Ascending aorta (tissue), 2 donors: ENCODE measurements at regions not wholly inside any gene's neighbourhood (a gene's known extent, or its start where the extent isn't known, plus 50 kb on each side); places are given as distances from the start of the nearest gene placed in this dataset.

ENCODE experiments used
- DNase-seq, 2 donors: peaks; one replicate each; pipeline ENCODE4 v3.0.0-alpha.2; 2019; ENCODE audit warnings: low spot score in 2 of 2
- H3K27ac ChIP-seq, 2 donors: fragments of 200-600 bp; sonication (generic); one replicate each; pipeline ENCODE4 v1.5.1; 2016 to 2017; ENCODE audit warnings: mild to moderate bottlenecking in 1 of 2
- H3K27me3 ChIP-seq: fragments of 200-600 bp; sonication (generic); one replicate; pipeline ENCODE4 v1.5.1; 2017
- H3K36me3 ChIP-seq, 2 donors: fragments of 200-600 bp; sonication (generic); one replicate each; pipeline ENCODE4 v1.5.1; 2016
- H3K4me1 ChIP-seq, 2 donors: fragments of 200-600 bp; sonication (generic); one replicate each; pipeline ENCODE4 v1.5.1; 2016 to 2017; ENCODE audit warnings: mild to moderate bottlenecking in 1 of 2
- H3K4me3 ChIP-seq, 2 donors: fragments of 200-600 bp; sonication (generic); one replicate each; pipeline ENCODE4 v1.5.1; 2016 to 2017; ENCODE audit warnings: mild to moderate bottlenecking in 1 of 2
- H3K9me3 ChIP-seq, 2 donors: fragments of 200-600 bp; sonication (generic); one replicate each; pipeline ENCODE4 v1.5.1; 2016
- CTCF ChIP-seq, 3 experiments: fragments of 200-600 bp in 2 of 3; fragments of 450-650 bp in 1 of 3; sonication (generic) in 2 of 3; IDR thresholded peaks; one replicate each; pipeline ENCODE4 v1.5.1; 2016 to 2019; ENCODE audit warnings: antibody characterized with exemption in 3 of 3, mild to moderate bottlenecking in 1 of 3, moderate library complexity in 1 of 3
- intact Hi-C: fragments of 100-400 bp; cut with DNase I; formaldehyde crosslinking; loops from one replicate; pipeline ENCODE4 v1.15.1; 2023

GRCh38 chr5:121271546-121271945 lies 580.1 kb upstream of the FTMT start:
- Histone ChIP-seq H3K4me3 (no peak overlapping the region), H3K9me3 (no peaks in the 10 kb centered on the region), H3K36me3 (no peaks in the 10 kb centered on the region), H3K27me3 (no peaks in the 10 kb centered on the region), H3K4me1 (no peaks in the 10 kb centered on the region), H3K27ac (no peak overlapping the region)
- DNase-seq, result no peak
- intact Hi-C loops, result no loop called here
- no peak for TF ChIP-seq CTCF (IDR thresholded peaks at IDR 0.05)

GRCh38 chr5:121273833-121274433 lies 577.7 kb upstream of the FTMT start:
- Histone ChIP-seq H3K4me1 (no peaks in the 10 kb centered on the region), H3K9me3 (no peaks in the 10 kb centered on the region), H3K27ac (no peak overlapping the region), H3K36me3 (no peaks in the 10 kb centered on the region), H3K27me3 (no peaks in the 10 kb centered on the region), H3K4me3 (no peak overlapping the region)
- TF ChIP-seq CTCF (IDR thresholded peaks at IDR 0.05), result no peak
- DNase-seq, result no peak
- intact Hi-C loops, result no loop called here

GRCh38 chr5:121279801-121280200 lies 571.9 kb upstream of the FTMT start:
- intact Hi-C loops, result no loop called here
- no peak overlapping the region for H3K4me3 ChIP-seq

GRCh38 chr5:121285801-121286521 lies 565.7 kb upstream of the FTMT start:
- DNase-seq, result no peak
- intact Hi-C loops, result no loop called here
- Histone ChIP-seq H3K27ac (no peak overlapping the region), H3K4me1 (no peaks in the 10 kb centered on the region), H3K9me3 (no peaks in the 10 kb centered on the region), H3K27me3 (no peaks in the 10 kb centered on the region), H3K36me3 (no peaks in the 10 kb centered on the region), H3K4me3 (no peak overlapping the region)
- no peak for TF ChIP-seq CTCF (IDR thresholded peaks at IDR 0.05)

More at GRCh38 chr5:121279801-121280200, 571.9 kb upstream of the FTMT start:
- Histone ChIP-seq H3K27ac (no peak overlapping the region), H3K4me1 (no peaks in the 10 kb centered on the region), H3K36me3 (no peaks in the 10 kb centered on the region), H3K27me3 (no peaks in the 10 kb centered on the region), H3K9me3 (no peaks in the 10 kb centered on the region)
- no peak for TF ChIP-seq CTCF (IDR thresholded peaks at IDR 0.05)
- no peak for DNase-seq

GRCh38 chr5:121288781-121289180 lies 562.9 kb upstream of the FTMT start:
- no peak for DNase-seq
- H3K4me1 ChIP-seq, result no peaks in the 10 kb centered on the region
- H3K9me3 ChIP-seq, result no peaks in the 10 kb centered on the region
- H3K27me3 ChIP-seq, result no peaks in the 10 kb centered on the region
- H3K36me3 ChIP-seq, result no peaks in the 10 kb centered on the region
- no peak for TF ChIP-seq CTCF (IDR thresholded peaks at IDR 0.05)
- intact Hi-C loops, result no loop called here
- no peak overlapping the region for H3K27ac ChIP-seq
- no peak overlapping the region for H3K4me3 ChIP-seq
